OCI-LY7 (cell line): ENCODE measurements at regions not wholly inside any gene's neighbourhood (a gene's known extent, or its start where the extent isn't known, plus 50 kb on each side); places are given as distances from the start of the nearest gene placed in this dataset.

Source experiments
- CTCF ChIP-seq: fragments of 200-600 bp; sonication (generic); conservative IDR thresholded peaks from 2 replicates; pipeline ENCODE4 v1.5.1; 2014; ENCODE audit warnings: mild to moderate bottlenecking, antibody characterized with exemption, low read length, moderate library complexity, mixed read lengths
- EZH2phosphoT487 ChIP-seq: fragments of 200-600 bp; sonication (generic); IDR thresholded peaks from 2 replicates; pipeline ENCODE4 v1.6.1; 2018; ENCODE audit warnings: low read depth, borderline replicate concordance, mild to moderate bottlenecking, mixed run types, antibody characterized with exemption, low read length, moderate library complexity, mixed read lengths

- no peak for TF ChIP-seq CTCF
- no peak for TF ChIP-seq EZH2phosphoT487
These were observed 58.5 kb downstream of the DLL1 start for GRCh38 chr6:170232186-170233002.
